GM12872 (cell line): ENCODE measurements at regions not wholly inside any gene's neighbourhood (a gene's known extent, or its start where the extent isn't known, plus 50 kb on each side); places are given as distances from the start of the nearest gene placed in this dataset.

Experiments used
- CTCF ChIP-seq: IDR thresholded peaks from 3 replicates; pipeline ENCODE4 v1.5.1; 2011; ENCODE audit warnings: low read depth, mild to moderate bottlenecking, low read length, moderate library complexity; ENCODE audit not compliant: insufficient read depth

- no peak for TF ChIP-seq CTCF
These were observed 803.3 kb downstream of the DIPK2A start for GRCh38 chr3:144774897-144775296.

- no peak for TF ChIP-seq CTCF
These were observed 803.9 kb downstream of the DIPK2A start for GRCh38 chr3:144775551-144775950.

GRCh38 chr3:144777906-144778305 is 806.3 kb downstream of the DIPK2A start:
- TF ChIP-seq CTCF, result no peak

- TF ChIP-seq CTCF, result no peak
These were observed 819.4 kb downstream of the DIPK2A start for GRCh38 chr3:144791034-144791433.

- TF ChIP-seq CTCF, result no peak
These were observed 830.3 kb downstream of the DIPK2A start for GRCh38 chr3:144801890-144802289.

- no peak for TF ChIP-seq CTCF
These were observed 837.8 kb downstream of the DIPK2A start for GRCh38 chr3:144809380-144809779.

GRCh38 chr3:144810160-144810559 is 838.5 kb downstream of the DIPK2A start:
- no peak for TF ChIP-seq CTCF

- TF ChIP-seq CTCF, result no peak
These were observed 844.0 kb downstream of the DIPK2A start for GRCh38 chr3:144815655-144816054.
